ENCODE measurements at regions not wholly inside any gene's neighbourhood (a gene's known extent, or its start where the extent isn't known, plus 50 kb on each side); places are given as distances from the start of the nearest gene placed in this dataset.

DNA sequence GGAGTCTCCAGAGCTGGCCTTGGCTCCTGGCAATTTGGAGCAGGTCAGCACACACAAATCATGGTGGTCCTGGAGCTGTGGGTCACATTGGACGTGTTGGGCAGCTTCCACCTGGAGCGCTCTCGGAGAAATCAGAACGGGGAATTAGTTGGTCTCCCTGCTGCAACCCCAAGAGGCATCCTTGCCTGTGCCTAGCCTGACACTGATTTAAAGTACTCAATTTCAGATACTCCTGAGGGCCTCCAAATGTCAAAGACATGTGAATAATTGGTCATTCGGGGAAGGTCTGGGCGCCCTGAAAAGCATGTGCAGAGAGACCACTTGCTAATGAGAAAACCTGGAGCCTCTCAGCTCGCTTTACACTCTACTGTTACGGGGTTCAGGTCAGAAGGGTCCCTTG, 145.5 kb upstream of the AGAP1 start:
- H3K36me3 ChIP-seq (replicated peaks; ENCODE audit: insufficient read depth, low read length) = no peaks in the 10 kb centered on the region
- no peak overlapping the region for H3K27ac ChIP-seq (ENCODE audit: low read length)
- no peak overlapping the region for H3K4me3 ChIP-seq (ENCODE audit: low read length)
- no peaks in the 10 kb centered on the region for H3K4me1 ChIP-seq (ENCODE audit: low read length)
- H3K9me2 ChIP-seq (replicated peaks; ENCODE audit: insufficient read depth, low read length) = no peaks in the 10 kb centered on the region
- H3K9me3 ChIP-seq (replicated peaks; ENCODE audit: insufficient read depth, low read length) = no peaks in the 10 kb centered on the region
- TF ChIP-seq, protein P1, sequence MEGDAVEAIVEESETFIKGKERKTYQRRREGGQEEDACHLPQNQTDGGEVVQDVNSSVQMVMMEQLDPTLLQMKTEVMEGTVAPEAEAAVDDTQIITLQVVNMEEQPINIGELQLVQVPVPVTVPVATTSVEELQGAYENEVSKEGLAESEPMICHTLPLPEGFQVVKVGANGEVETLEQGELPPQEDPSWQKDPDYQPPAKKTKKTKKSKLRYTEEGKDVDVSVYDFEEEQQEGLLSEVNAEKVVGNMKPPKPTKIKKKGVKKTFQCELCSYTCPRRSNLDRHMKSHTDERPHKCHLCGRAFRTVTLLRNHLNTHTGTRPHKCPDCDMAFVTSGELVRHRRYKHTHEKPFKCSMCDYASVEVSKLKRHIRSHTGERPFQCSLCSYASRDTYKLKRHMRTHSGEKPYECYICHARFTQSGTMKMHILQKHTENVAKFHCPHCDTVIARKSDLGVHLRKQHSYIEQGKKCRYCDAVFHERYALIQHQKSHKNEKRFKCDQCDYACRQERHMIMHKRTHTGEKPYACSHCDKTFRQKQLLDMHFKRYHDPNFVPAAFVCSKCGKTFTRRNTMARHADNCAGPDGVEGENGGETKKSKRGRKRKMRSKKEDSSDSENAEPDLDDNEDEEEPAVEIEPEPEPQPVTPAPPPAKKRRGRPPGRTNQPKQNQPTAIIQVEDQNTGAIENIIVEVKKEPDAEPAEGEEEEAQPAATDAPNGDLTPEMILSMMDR (IDR thresholded peaks at IDR 0.05; ENCODE audit: low read length) = no peak
- no peak for TF ChIP-seq EZH2phosphoT487 (IDR thresholded peaks at IDR 0.05; ENCODE audit: low read length)
- no peaks in the 10 kb centered on the region for H4K20me1 ChIP-seq (ENCODE audit: insufficient read depth, low read length)
- H3K9ac ChIP-seq (ENCODE audit: low read length) = no peak overlapping the region
- no peaks in the 10 kb centered on the region for H3K27me3 ChIP-seq (replicated peaks; ENCODE audit: insufficient read depth, low read length)
- no peaks in the 10 kb centered on the region for H3K79me2 ChIP-seq (ENCODE audit: low read length)
- H2AFZ ChIP-seq (ENCODE audit: low read length) = no peak overlapping the region
- H3K4me2 ChIP-seq (ENCODE audit: low read depth, low read length) = no peak overlapping the region
- no peak for DNase-seq
- no peaks in the 10 kb centered on the region for H3F3A ChIP-seq (ENCODE audit: insufficient read depth, low read length)

DNA sequence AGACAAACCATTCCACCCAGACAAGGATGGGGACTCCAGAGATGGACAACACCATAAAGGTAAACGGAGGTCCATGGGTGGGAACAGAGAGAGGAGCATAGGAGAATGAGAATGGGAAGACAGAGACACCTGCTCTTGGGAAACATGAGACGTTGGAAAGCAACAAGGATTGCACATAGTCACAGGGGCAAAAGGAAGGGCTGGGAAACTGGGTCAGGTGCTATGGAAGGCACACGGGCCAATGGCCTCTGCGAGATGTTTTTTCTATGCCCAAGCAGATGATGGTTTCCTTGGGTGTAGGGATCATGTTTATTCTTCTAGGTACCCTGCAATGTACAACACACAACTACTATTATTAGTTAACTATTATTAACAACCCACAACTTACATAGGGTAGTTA, 143.6 kb upstream of the AGAP1 start:
- Histone ChIP-seq H3K79me2 (ENCODE audit: low read length) (no peaks in the 10 kb centered on the region), H3K4me3 (ENCODE audit: low read length) (no peak overlapping the region), H3K9me2 (replicated peaks; ENCODE audit: insufficient read depth, low read length) (no peaks in the 10 kb centered on the region), H2AFZ (ENCODE audit: low read length) (no peak overlapping the region), H3F3A (ENCODE audit: insufficient read depth, low read length) (no peaks in the 10 kb centered on the region), H3K27me3 (replicated peaks; ENCODE audit: insufficient read depth, low read length) (no peaks in the 10 kb centered on the region), H3K27ac (ENCODE audit: low read length) (no peak overlapping the region), H3K4me2 (ENCODE audit: low read depth, low read length) (no peak overlapping the region), H3K4me1 (ENCODE audit: low read length) (no peaks in the 10 kb centered on the region), H3K9ac (ENCODE audit: low read length) (no peak overlapping the region), H3K9me3 (replicated peaks; ENCODE audit: insufficient read depth, low read length) (no peaks in the 10 kb centered on the region), H4K20me1 (ENCODE audit: insufficient read depth, low read length) (no peaks in the 10 kb centered on the region), H3K36me3 (replicated peaks; ENCODE audit: insufficient read depth, low read length) (no peaks in the 10 kb centered on the region)
- no peak for DNase-seq
- TF ChIP-seq EZH2phosphoT487 (IDR thresholded peaks at IDR 0.05; ENCODE audit: low read length) (no peak), EZH2 (optimal IDR thresholded peaks at IDR 0.05; ENCODE audit: low read depth, low read length) (no peak)
- TF ChIP-seq, protein P1 (IDR thresholded peaks at IDR 0.05; ENCODE audit: low read length) = no peak

DNA sequence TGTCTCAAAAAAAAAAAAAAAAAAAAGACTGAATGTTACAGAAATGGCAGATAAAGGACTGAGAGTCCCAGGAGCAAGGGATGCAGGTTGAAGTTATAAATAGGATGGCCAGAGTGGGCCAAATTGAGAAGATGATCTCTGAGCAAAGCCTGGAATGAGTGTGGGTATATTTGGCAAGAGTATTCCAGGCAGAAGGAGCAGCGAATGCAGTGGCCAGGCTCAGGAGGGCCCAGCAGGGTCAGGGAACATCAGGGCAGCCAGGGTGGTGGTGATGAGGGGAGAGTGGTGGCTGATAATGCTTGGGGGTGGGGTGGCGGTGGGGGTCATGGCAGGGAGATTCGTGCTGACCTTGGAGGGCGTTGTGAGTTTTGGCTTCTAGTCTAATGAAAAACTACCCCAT, 141.3 kb upstream of the AGAP1 start:
- Histone ChIP-seq H3K36me3 (replicated peaks; ENCODE audit: insufficient read depth, low read length) (no peaks in the 10 kb centered on the region), H3K27ac (ENCODE audit: low read length) (no peak overlapping the region), H3F3A (ENCODE audit: insufficient read depth, low read length) (no peaks in the 10 kb centered on the region), H4K20me1 (ENCODE audit: insufficient read depth, low read length) (no peaks in the 10 kb centered on the region), H3K9ac (ENCODE audit: low read length) (no peak overlapping the region), H3K4me1 (ENCODE audit: low read length) (no peaks in the 10 kb centered on the region), H3K79me2 (ENCODE audit: low read length) (no peaks in the 10 kb centered on the region), H2AFZ (ENCODE audit: low read length) (no peak overlapping the region), H3K9me2 (replicated peaks; ENCODE audit: insufficient read depth, low read length) (no peaks in the 10 kb centered on the region), H3K4me2 (ENCODE audit: low read depth, low read length) (no peak overlapping the region), H3K4me3 (ENCODE audit: low read length) (no peak overlapping the region), H3K9me3 (replicated peaks; ENCODE audit: insufficient read depth, low read length) (no peaks in the 10 kb centered on the region), H3K27me3 (replicated peaks; ENCODE audit: insufficient read depth, low read length) (no peaks in the 10 kb centered on the region)
- no peak for TF ChIP-seq EZH2phosphoT487 (IDR thresholded peaks at IDR 0.05; ENCODE audit: low read length)
- TF ChIP-seq, protein P1 (IDR thresholded peaks at IDR 0.05; ENCODE audit: low read length) = no peak
- TF ChIP-seq EZH2 (optimal IDR thresholded peaks at IDR 0.05; ENCODE audit: low read depth, low read length) = no peak
- DNase-seq = no peak

Measured in MM.1S (cell line).